ENCODE measurements at regions not wholly inside any gene's neighbourhood (a gene's known extent, or its start where the extent isn't known, plus 50 kb on each side); places are given as distances from the start of the nearest gene placed in this dataset.

DNA sequence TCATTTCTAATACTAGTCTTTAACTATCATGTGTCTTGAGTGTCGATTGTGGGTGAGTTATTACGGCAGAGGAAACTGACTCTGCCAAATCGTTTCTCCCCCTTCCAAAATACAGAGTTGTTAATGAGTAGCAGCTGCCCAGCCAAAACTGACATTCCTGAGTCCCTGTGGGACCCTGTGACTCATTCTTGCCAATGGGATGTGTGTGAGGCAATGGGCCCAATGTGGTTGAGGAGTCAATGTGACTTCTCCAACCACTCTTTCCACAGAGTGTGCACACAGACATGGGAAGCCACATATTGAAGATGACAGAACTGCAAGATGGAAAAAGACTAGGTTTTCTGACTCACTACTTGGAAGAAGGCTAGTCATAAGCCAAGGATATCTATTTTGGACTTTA lies 434.7 kb downstream of the DTWD2 start:
- TF ChIP-seq, protein P1, sequence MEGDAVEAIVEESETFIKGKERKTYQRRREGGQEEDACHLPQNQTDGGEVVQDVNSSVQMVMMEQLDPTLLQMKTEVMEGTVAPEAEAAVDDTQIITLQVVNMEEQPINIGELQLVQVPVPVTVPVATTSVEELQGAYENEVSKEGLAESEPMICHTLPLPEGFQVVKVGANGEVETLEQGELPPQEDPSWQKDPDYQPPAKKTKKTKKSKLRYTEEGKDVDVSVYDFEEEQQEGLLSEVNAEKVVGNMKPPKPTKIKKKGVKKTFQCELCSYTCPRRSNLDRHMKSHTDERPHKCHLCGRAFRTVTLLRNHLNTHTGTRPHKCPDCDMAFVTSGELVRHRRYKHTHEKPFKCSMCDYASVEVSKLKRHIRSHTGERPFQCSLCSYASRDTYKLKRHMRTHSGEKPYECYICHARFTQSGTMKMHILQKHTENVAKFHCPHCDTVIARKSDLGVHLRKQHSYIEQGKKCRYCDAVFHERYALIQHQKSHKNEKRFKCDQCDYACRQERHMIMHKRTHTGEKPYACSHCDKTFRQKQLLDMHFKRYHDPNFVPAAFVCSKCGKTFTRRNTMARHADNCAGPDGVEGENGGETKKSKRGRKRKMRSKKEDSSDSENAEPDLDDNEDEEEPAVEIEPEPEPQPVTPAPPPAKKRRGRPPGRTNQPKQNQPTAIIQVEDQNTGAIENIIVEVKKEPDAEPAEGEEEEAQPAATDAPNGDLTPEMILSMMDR (IDR thresholded peaks at IDR 0.05): no peak
- TF ChIP-seq POLR2A (IDR thresholded peaks at IDR 0.05): no peak

Data from Peyer's patch (tissue), 4 donors.